ENCODE measurements at regions not wholly inside any gene's neighbourhood (a gene's known extent, or its start where the extent isn't known, plus 50 kb on each side); places are given as distances from the start of the nearest gene placed in this dataset.

DNA sequence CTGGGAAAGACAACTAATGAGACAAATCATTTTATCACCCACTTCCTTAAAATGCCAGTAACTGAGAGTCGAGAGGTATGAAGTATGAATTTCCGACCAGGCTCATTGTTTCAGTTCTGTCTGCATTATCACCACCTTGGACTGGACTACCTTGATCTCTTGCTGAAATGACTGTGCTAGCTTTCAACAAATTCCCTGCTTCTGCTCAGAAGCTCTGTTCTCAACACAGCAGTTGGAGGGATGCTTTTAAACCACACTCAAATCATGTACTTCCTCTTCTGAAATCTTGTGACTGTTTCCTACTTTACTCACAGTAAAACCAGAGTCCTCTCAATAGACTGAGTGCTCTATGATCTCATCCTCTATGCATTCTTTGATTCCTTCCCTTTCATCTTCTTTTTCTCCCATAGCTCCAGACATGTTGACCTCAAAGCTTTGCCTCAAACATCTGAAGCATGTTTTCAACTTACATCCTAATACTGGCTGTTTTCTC is 195.8 kb downstream of the KCNJ2 start:
- Histone ChIP-seq H3K9me3 (no peaks in the 10 kb centered on the region), H3K27me3 (no peaks in the 10 kb centered on the region), H3K4me3 (no peak overlapping the region), H3K36me3 (no peaks in the 10 kb centered on the region), H3K4me1 (no peaks in the 10 kb centered on the region), H3K27ac (no peak overlapping the region)
- DNase-seq, result peak in 1 of 2 donors; percentile 12
- 34 to 63% (median 40%) methylated on average over 2 of the region's 2 CpGs for WGBS, 5 donors
- no peak for TF ChIP-seq EP300 (IDR thresholded peaks at IDR 0.05)
- TF ChIP-seq CTCF (IDR thresholded peaks at IDR 0.05), result no peak
- TF ChIP-seq POLR2A (IDR thresholded peaks at IDR 0.05), result no peak
- TF ChIP-seq POLR2AphosphoS5 (IDR thresholded peaks at IDR 0.05), result no peak
- intact Hi-C loops (cut with DNase I; ENCODE audit: low total_unique reads), result no loop called here

DNA sequence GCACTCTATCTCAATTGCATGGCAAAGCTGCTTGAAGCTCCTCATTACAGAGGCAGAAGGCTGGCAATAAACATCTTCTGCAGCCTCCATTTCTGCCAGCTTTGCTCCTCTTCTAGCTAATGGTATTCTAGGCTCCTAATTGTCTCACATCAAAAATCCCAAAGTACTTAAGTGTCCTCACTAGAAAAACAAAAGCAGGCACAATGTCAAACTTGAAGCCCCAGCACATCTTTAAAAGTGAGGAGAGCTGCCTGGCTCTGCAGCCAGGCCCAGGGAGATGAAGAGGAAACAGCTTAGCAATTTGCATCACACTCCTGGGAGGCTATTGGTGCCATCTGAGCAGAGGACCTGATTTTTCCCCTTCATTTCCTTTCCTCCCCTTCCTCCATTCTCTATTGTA is 197.1 kb downstream of the KCNJ2 start:
- TF ChIP-seq CTCF (IDR thresholded peaks at IDR 0.05), result no peak
- no peak for TF ChIP-seq POLR2AphosphoS5 (IDR thresholded peaks at IDR 0.05)
- intact Hi-C loops (cut with DNase I; ENCODE audit: low total_unique reads), result no loop called here

GRCh38 chr17:70368011-70368410 is 198.7 kb downstream of the KCNJ2 start:
- TF ChIP-seq CTCF (IDR thresholded peaks at IDR 0.05), result no peak
- no peak for TF ChIP-seq POLR2AphosphoS5 (IDR thresholded peaks at IDR 0.05)
- TF ChIP-seq POLR2A (IDR thresholded peaks at IDR 0.05), result no peak
- no peak for TF ChIP-seq EP300 (IDR thresholded peaks at IDR 0.05)
- intact Hi-C loops (cut with DNase I; ENCODE audit: low total_unique reads), result no loop called here

More for the DNA sequence above, 197.1 kb downstream of the KCNJ2 start:
- H3K4me1 ChIP-seq, result no peaks in the 10 kb centered on the region
- no peaks in the 10 kb centered on the region for H3K36me3 ChIP-seq
- DNase-seq, result no peak
- H3K27ac ChIP-seq, result no peak overlapping the region
- H3K27me3 ChIP-seq, result no peaks in the 10 kb centered on the region
- H3K4me3 ChIP-seq, result no peak overlapping the region
- H3K9me3 ChIP-seq, result no peaks in the 10 kb centered on the region

GRCh38 chr17:70369391-70369790 is 200.1 kb downstream of the KCNJ2 start:
- no peak for DNase-seq
- Histone ChIP-seq H3K27ac (no peak overlapping the region), H3K4me1 (no peaks in the 10 kb centered on the region), H3K4me3 (no peak overlapping the region), H3K9me3 (no peaks in the 10 kb centered on the region), H3K36me3 (no peaks in the 10 kb centered on the region), H3K27me3 (no peaks in the 10 kb centered on the region)
- intact Hi-C loops (cut with DNase I; ENCODE audit: low total_unique reads), result no loop called here
- TF ChIP-seq CTCF (IDR thresholded peaks at IDR 0.05), result no peak
- no peak for TF ChIP-seq POLR2A (IDR thresholded peaks at IDR 0.05)
- TF ChIP-seq POLR2AphosphoS5 (IDR thresholded peaks at IDR 0.05), result no peak
- no peak for TF ChIP-seq EP300 (IDR thresholded peaks at IDR 0.05)
- WGBS, 5 donors, result 69 to 78% (median 75%) methylated on average over 2 of the region's 2 CpGs

More at GRCh38 chr17:70368011-70368410, 198.7 kb downstream of the KCNJ2 start:
- no peaks in the 10 kb centered on the region for H3K9me3 ChIP-seq
- no peak for DNase-seq
- H3K27ac ChIP-seq, result no peak overlapping the region
- no peaks in the 10 kb centered on the region for H3K36me3 ChIP-seq
- no peaks in the 10 kb centered on the region for H3K27me3 ChIP-seq
- no peaks in the 10 kb centered on the region for H3K4me1 ChIP-seq
- no peak overlapping the region for H3K4me3 ChIP-seq

All from stomach (tissue), 8 donors.